Activated CD4-positive, alpha-beta T cell treated with anti-CD3 and anti-CD28 coated beads, Interleukin-2, amount 50 U/mL, for 4 hours (primary cell): ENCODE measurements at regions not wholly inside any gene's neighbourhood (a gene's known extent, or its start where the extent isn't known, plus 50 kb on each side); places are given as distances from the start of the nearest gene placed in this dataset.

Source experiments
- DNase-seq, 2 experiments: peaks; one replicate each; pipeline ENCODE4 v3.0.0-alpha.2; 2020

- no peak for DNase-seq
Measured at GRCh38 chr3:102248981-102249705, 185.7 kb upstream of the ZPLD1 start.

GRCh38 chr3:102255736-102256135, 179.1 kb upstream of the ZPLD1 start:
- DNase-seq: no peak

- DNase-seq: no peak
Measured at GRCh38 chr3:102258666-102259227, 176.1 kb upstream of the ZPLD1 start.

- DNase-seq: no peak
Measured at GRCh38 chr3:102259663-102260062, 175.2 kb upstream of the ZPLD1 start.

GRCh38 chr3:102265720-102266119, 169.1 kb upstream of the ZPLD1 start:
- DNase-seq: no peak

GRCh38 chr3:102269406-102269805, 165.4 kb upstream of the ZPLD1 start:
- no peak for DNase-seq

GRCh38 chr3:102290241-102290640, 144.6 kb upstream of the ZPLD1 start:
- DNase-seq: no peak

- DNase-seq: no peak
Measured at GRCh38 chr3:102295756-102296155, 139.1 kb upstream of the ZPLD1 start.

- no peak for DNase-seq
Measured at GRCh38 chr3:102297072-102297658, 137.7 kb upstream of the ZPLD1 start.

- DNase-seq: no peak
Measured at GRCh38 chr3:102299125-102299877, 135.5 kb upstream of the ZPLD1 start.

GRCh38 chr3:102301155-102301880, 133.5 kb upstream of the ZPLD1 start:
- DNase-seq: no peak

- no peak for DNase-seq
Measured at GRCh38 chr3:102302020-102302419, 132.8 kb upstream of the ZPLD1 start.

GRCh38 chr3:102304550-102304949, 130.3 kb upstream of the ZPLD1 start:
- DNase-seq: no peak

- DNase-seq: no peak
Measured at GRCh38 chr3:102307442-102307841, 127.4 kb upstream of the ZPLD1 start.

GRCh38 chr3:102329066-102329465, 105.7 kb upstream of the ZPLD1 start:
- no peak for DNase-seq

- DNase-seq: no peak
Measured at GRCh38 chr3:102329561-102329960, 105.3 kb upstream of the ZPLD1 start.

- DNase-seq: no peak
Measured at GRCh38 chr3:102332205-102332604, 102.6 kb upstream of the ZPLD1 start.

- DNase-seq: no peak
Measured at GRCh38 chr3:102332934-102333333, 101.9 kb upstream of the ZPLD1 start.

GRCh38 chr3:102336130-102336529, 98.7 kb upstream of the ZPLD1 start:
- DNase-seq: no peak

- no peak for DNase-seq
Measured at GRCh38 chr3:102339671-102340070, 95.1 kb upstream of the ZPLD1 start.

- DNase-seq: no peak
Measured at GRCh38 chr3:102346897-102347296, 87.9 kb upstream of the ZPLD1 start.

- DNase-seq: no peak
Measured at GRCh38 chr3:102348904-102349303, 85.9 kb upstream of the ZPLD1 start.

GRCh38 chr3:102353148-102353547, 81.7 kb upstream of the ZPLD1 start:
- DNase-seq: no peak
